ENCODE measurements at regions not wholly inside any gene's neighbourhood (a gene's known extent, or its start where the extent isn't known, plus 50 kb on each side); places are given as distances from the start of the nearest gene placed in this dataset.

GRCh38 chr2:100627330-100628300 lies 64.8 kb downstream of the PDCL3 start:
- H3K36me3 ChIP-seq (ENCODE audit: insufficient read depth, low read length): no peaks in the 10 kb centered on the region
- no peak overlapping the region for H3K9ac ChIP-seq (ENCODE audit: low read length)
- no peaks in the 10 kb centered on the region for H3K9me2 ChIP-seq (ENCODE audit: low read depth, low read length)
- no peak for TF ChIP-seq CTCF (IDR thresholded peaks at IDR 0.05; ENCODE audit: low read length)
- no peak for TF ChIP-seq EZH2 (IDR thresholded peaks at IDR 0.05; ENCODE audit: borderline replicate concordance, low read length)
- peaks cover under 1% of the 10 kb centered on the region; the same call in 1 of the 2 replicates for H3K27me3 ChIP-seq (ENCODE audit: insufficient read depth, low read length)
- H3K4me3 ChIP-seq (ENCODE audit: low read depth, low read length, poor library complexity, severe bottlenecking): no peak overlapping the region
- H3K4me1 ChIP-seq (ENCODE audit: insufficient read depth, low read length, severe bottlenecking): no peaks in the 10 kb centered on the region
- no peaks in the 10 kb centered on the region for H3F3A ChIP-seq (ENCODE audit: insufficient read depth, low read length)
- no peaks in the 10 kb centered on the region for H3K79me2 ChIP-seq (ENCODE audit: insufficient read depth, low read length)
- H3K27ac ChIP-seq (ENCODE audit: low read depth, low read length, poor library complexity, severe bottlenecking): no peak overlapping the region
- no peak overlapping the region for H3K4me2 ChIP-seq (ENCODE audit: low read length)
- no peak overlapping the region for H2AFZ ChIP-seq (ENCODE audit: low read length)
- no peaks in the 10 kb centered on the region for H3K9me3 ChIP-seq (ENCODE audit: low read length)
- no peaks in the 10 kb centered on the region for H4K20me1 ChIP-seq (ENCODE audit: insufficient read depth, low read length)

GRCh38 chr2:100628506-100628905 lies 65.7 kb downstream of the PDCL3 start:
- H3K79me2 ChIP-seq (ENCODE audit: insufficient read depth, low read length): no peaks in the 10 kb centered on the region
- no peak overlapping the region for H3K4me2 ChIP-seq (ENCODE audit: low read length)
- H4K20me1 ChIP-seq (ENCODE audit: insufficient read depth, low read length): no peaks in the 10 kb centered on the region
- no peaks in the 10 kb centered on the region for H3K36me3 ChIP-seq (ENCODE audit: insufficient read depth, low read length)
- no peaks in the 10 kb centered on the region for H3K9me3 ChIP-seq (ENCODE audit: low read length)
- H3K4me3 ChIP-seq (ENCODE audit: low read depth, low read length, poor library complexity, severe bottlenecking): no peak overlapping the region
- no peak overlapping the region for H3K9ac ChIP-seq (ENCODE audit: low read length)
- no peak overlapping the region for H3K27ac ChIP-seq (ENCODE audit: low read depth, low read length, poor library complexity, severe bottlenecking)
- H3K9me2 ChIP-seq (ENCODE audit: low read depth, low read length): no peaks in the 10 kb centered on the region
- TF ChIP-seq EZH2 (IDR thresholded peaks at IDR 0.05; ENCODE audit: borderline replicate concordance, low read length) (no peak), CTCF (IDR thresholded peaks at IDR 0.05; ENCODE audit: low read length) (no peak)
- no peaks in the 10 kb centered on the region for H3K27me3 ChIP-seq (ENCODE audit: insufficient read depth, low read length)
- no peak overlapping the region for H2AFZ ChIP-seq (ENCODE audit: low read length)
- H3K4me1 ChIP-seq (ENCODE audit: insufficient read depth, low read length, severe bottlenecking): no peaks in the 10 kb centered on the region
- no peaks in the 10 kb centered on the region for H3F3A ChIP-seq (ENCODE audit: insufficient read depth, low read length)

GRCh38 chr2:100629309-100629708 lies 66.5 kb downstream of the PDCL3 start:
- H3K4me3 ChIP-seq (ENCODE audit: low read depth, low read length, poor library complexity, severe bottlenecking): no peak overlapping the region
- H3K79me2 ChIP-seq (ENCODE audit: insufficient read depth, low read length): no peaks in the 10 kb centered on the region
- TF ChIP-seq CTCF (IDR thresholded peaks at IDR 0.05; ENCODE audit: low read length): no peak
- TF ChIP-seq EZH2 (IDR thresholded peaks at IDR 0.05; ENCODE audit: borderline replicate concordance, low read length): no peak
- no peak overlapping the region for H3K27ac ChIP-seq (ENCODE audit: low read depth, low read length, poor library complexity, severe bottlenecking)
- H3K9me3 ChIP-seq (ENCODE audit: low read length): no peaks in the 10 kb centered on the region
- no peaks in the 10 kb centered on the region for H3K4me1 ChIP-seq (ENCODE audit: insufficient read depth, low read length, severe bottlenecking)
- no peaks in the 10 kb centered on the region for H3K27me3 ChIP-seq (ENCODE audit: insufficient read depth, low read length)
- H3K36me3 ChIP-seq (ENCODE audit: insufficient read depth, low read length): no peaks in the 10 kb centered on the region
- no peaks in the 10 kb centered on the region for H3F3A ChIP-seq (ENCODE audit: insufficient read depth, low read length)
- H3K9ac ChIP-seq (ENCODE audit: low read length): no peak overlapping the region
- H2AFZ ChIP-seq (ENCODE audit: low read length): no peak overlapping the region
- no peak overlapping the region for H3K4me2 ChIP-seq (ENCODE audit: low read length)
- H3K9me2 ChIP-seq (ENCODE audit: low read depth, low read length): no peaks in the 10 kb centered on the region
- no peaks in the 10 kb centered on the region for H4K20me1 ChIP-seq (ENCODE audit: insufficient read depth, low read length)

Data from OCI-LY1 (cell line).